Astrocyte of the spinal cord (primary cell): ENCODE measurements at regions not wholly inside any gene's neighbourhood (a gene's known extent, or its start where the extent isn't known, plus 50 kb on each side); places are given as distances from the start of the nearest gene placed in this dataset.

ENCODE experiments used
- DNase-seq: peaks from one replicate; pipeline ENCODE4 v3.0.0; 2011; ENCODE audit warnings: low read depth, low spot score
- H3K4me3 ChIP-seq: 2 replicates; pipeline ENCODE4 v1.5.1; 2011; ENCODE audit warnings: low read depth, mild to moderate bottlenecking, low read length, moderate library complexity
- in situ Hi-C: cut with HindIII; loops from 2 replicates; pipeline ENCODE4 v1.10.0; 2017; ENCODE audit warnings: low sequenced_read_pairs
- TF ChIP-seq, protein P1 (sequence below): IDR thresholded peaks from 2 replicates; pipeline ENCODE4 v1.5.1; 2012; ENCODE audit warnings: low read depth, mild to moderate bottlenecking, low read length, inconsistent platforms

DNA sequence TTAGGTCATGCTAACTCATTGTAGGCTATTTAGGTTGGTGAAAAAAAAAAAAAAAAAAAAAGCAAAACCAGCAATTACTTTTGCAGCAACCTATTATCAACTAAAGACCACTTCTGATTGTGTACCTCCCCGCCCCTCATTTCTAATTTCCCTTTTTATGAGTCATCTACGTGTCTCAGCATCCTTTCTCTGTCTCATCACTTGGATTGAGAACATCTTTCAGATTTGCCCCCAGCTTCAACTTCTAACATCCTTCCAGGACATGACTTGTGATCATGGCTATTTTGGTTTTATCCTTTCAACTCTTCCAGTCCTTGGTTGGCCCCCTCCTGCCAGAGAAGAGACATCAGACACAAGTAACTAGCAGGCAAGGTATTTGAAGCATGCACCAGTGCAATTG lies 156.7 kb upstream of the CCN2 start:
- H3K4me3 ChIP-seq = no peak overlapping the region
- DNase-seq = no peak
- in situ Hi-C loops = no loop called here
- TF ChIP-seq, protein P1, sequence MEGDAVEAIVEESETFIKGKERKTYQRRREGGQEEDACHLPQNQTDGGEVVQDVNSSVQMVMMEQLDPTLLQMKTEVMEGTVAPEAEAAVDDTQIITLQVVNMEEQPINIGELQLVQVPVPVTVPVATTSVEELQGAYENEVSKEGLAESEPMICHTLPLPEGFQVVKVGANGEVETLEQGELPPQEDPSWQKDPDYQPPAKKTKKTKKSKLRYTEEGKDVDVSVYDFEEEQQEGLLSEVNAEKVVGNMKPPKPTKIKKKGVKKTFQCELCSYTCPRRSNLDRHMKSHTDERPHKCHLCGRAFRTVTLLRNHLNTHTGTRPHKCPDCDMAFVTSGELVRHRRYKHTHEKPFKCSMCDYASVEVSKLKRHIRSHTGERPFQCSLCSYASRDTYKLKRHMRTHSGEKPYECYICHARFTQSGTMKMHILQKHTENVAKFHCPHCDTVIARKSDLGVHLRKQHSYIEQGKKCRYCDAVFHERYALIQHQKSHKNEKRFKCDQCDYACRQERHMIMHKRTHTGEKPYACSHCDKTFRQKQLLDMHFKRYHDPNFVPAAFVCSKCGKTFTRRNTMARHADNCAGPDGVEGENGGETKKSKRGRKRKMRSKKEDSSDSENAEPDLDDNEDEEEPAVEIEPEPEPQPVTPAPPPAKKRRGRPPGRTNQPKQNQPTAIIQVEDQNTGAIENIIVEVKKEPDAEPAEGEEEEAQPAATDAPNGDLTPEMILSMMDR = no peak

DNA sequence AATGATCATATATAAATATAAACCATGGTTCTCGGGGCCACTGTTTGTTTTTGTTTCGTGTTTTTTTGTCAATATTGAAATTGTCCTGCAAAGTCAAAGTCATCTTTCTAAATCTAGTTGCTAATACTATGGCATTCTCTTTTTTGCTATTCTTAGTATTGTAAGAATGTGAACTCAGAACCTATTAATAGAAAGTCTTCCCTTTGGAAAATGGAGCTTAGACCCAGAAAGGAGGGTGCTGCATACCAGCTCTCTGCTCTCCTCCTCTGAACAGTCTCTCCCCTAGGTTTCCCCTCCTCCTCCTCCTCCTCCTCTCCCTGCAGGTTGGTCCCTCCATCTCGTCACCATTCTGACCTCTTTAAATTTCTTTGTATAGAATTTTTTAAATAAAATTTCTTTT lies 150.4 kb upstream of the CCN2 start:
- TF ChIP-seq, protein P1 = no peak
- DNase-seq = no peak
- in situ Hi-C loops = no loop called here
- H3K4me3 ChIP-seq = no peak overlapping the region

DNA sequence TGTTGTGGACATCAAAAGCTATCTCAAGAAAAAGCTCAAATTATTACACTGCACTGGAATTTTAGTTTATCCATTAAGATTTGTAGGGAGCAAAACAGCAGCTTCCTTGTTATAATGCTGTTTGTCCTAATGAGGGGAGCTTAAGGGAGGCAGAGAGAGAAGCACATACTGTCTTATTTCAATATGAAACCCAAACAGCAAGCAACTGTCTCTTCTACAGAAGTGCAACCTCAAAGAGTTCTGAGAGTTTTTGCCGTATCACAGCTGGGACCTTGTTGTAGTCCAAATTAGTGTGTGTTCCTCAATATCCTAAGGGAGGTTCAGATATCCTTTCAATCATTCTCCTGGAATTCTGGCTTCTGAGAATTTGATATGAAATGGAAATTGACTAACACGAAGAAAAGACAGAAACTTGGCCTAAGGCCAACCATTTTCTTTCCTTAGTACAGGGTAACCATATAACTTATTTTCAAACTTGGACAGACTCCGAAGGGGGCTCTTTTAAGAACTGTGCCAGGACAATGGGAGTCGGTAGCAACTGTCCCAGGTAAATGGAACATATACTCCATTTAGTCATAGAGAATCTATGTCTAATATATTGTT lies 149.3 kb upstream of the CCN2 start:
- TF ChIP-seq, protein P1 = no peak
- H3K4me3 ChIP-seq = no peak overlapping the region
- DNase-seq = no peak
- in situ Hi-C loops = no loop called here

DNA sequence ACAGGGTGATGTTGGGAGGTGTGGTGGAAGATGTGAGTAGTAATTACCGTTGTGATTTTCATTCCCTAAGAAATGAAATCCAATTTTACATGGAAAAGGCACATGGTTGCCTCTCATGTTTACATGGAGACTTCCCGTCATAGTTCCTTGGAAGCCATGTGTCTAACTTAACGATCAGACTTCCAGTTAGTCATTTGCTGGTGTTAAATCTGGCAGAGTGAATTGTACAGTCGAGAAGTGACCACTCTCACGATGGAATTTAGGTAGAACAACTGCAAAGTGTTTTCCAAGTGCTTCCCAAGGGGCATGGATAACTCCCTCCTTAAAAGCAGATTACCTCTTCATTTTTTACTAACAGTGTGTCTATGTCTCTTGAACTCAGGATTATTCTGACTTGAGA lies 145.8 kb upstream of the CCN2 start:
- H3K4me3 ChIP-seq = no peak overlapping the region
- TF ChIP-seq, protein P1 = no peak
- DNase-seq = no peak
- in situ Hi-C loops = no loop called here

DNA sequence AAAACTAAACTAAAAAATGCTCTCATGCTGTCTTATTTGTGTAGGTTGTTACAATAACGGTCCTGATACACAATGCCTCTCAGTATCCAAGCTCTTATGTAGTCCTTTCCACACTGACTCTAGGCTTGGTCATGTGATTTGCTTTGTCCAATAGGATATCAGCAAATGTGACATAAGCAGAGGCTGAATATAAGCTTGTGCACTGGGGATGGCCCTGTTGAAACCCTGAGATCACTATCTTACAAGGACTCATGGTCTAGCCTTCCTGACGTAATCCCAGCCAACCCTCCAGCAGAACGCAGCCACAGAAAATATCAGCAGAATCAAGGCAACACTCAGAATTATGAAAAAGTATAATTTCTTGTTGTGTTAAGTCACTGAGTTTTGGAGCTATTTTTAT lies 145.1 kb upstream of the CCN2 start:
- DNase-seq = no peak
- TF ChIP-seq, protein P1 = no peak
- in situ Hi-C loops = no loop called here
- no peak overlapping the region for H3K4me3 ChIP-seq

DNA sequence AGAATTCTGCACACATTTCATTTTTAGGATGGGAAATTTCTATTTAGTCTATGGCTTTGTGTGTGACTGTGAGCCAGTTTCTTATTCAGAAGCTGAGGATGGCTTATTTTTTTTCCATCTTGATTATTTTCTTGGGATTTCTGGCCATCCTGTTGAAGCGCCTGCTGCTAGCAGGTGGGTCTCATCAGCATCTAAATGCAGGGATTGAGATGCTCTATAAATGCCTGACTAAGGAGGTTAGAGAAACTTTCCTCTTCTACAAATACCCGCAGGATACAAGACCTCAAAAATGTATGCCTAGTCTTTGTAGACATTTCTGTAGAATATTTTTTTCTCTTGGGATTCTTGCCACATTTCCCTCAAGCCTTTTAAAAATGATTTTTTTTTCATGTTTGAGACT lies 138.0 kb upstream of the CCN2 start:
- DNase-seq = no peak
- TF ChIP-seq, protein P1 = no peak
- H3K4me3 ChIP-seq = no peak overlapping the region
- in situ Hi-C loops = no loop called here

DNA sequence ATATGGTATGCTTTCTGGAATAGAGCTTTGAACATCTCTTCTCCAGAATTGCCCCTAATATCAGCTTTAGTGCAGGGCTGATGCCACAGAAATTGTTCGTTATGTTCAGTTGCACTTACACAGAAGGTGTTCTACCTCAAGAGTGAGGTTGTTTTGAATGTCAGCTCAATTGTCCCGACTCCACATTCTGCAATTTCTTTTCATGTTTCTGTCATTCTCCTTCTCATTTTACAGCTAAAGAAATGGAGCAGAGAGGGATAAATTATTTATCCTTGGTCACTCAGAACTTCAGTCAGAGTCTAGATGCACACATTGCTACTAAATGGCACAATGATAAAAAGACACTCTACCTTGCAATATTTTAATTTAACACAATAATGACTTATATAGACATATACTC lies 137.0 kb upstream of the CCN2 start:
- H3K4me3 ChIP-seq = no peak overlapping the region
- DNase-seq = no peak
- in situ Hi-C loops = no loop called here
- TF ChIP-seq, protein P1 = no peak
